ENCODE measurements at regions not wholly inside any gene's neighbourhood (a gene's known extent, or its start where the extent isn't known, plus 50 kb on each side); places are given as distances from the start of the nearest gene placed in this dataset.

GRCh38 chr20:39890697-39891096 lies 798.3 kb downstream of the MAFB start:
- H3K4me3 Mint-ChIP-seq: no peak overlapping the region
- no peak for DNase-seq
- no peak overlapping the region for H3K27ac Mint-ChIP-seq
- H3K36me3 Mint-ChIP-seq: no peaks in the 10 kb centered on the region
- H3K4me1 Mint-ChIP-seq: no peaks in the 10 kb centered on the region
- H3K9me3 Mint-ChIP-seq: peaks cover 0 to 1% (median 0%) of the 10 kb centered on the region in 6 donors
- H3K27me3 Mint-ChIP-seq (ENCODE audit: low read depth in 3 of 3): peaks cover 0 to 5% (median 0%) of the 10 kb centered on the region in 3 donors

- no peak overlapping the region for H3K4me3 Mint-ChIP-seq
- H3K36me3 Mint-ChIP-seq: no peaks in the 10 kb centered on the region
- no peak for DNase-seq
- H3K4me1 Mint-ChIP-seq: no peaks in the 10 kb centered on the region
- peaks cover 0 to 4% (median 0%) of the 10 kb centered on the region in 3 donors for H3K27me3 Mint-ChIP-seq (ENCODE audit: low read depth in 3 of 3)
- H3K9me3 Mint-ChIP-seq: no peaks in the 10 kb centered on the region
- no peak overlapping the region for H3K27ac Mint-ChIP-seq
Measured at GRCh38 chr20:39888310-39888709, 800.7 kb downstream of the MAFB start.

GRCh38 chr20:39886650-39887190 lies 802.3 kb downstream of the MAFB start:
- H3K4me3 Mint-ChIP-seq: no peak overlapping the region
- H3K36me3 Mint-ChIP-seq: no peaks in the 10 kb centered on the region
- no peaks in the 10 kb centered on the region for H3K4me1 Mint-ChIP-seq
- peaks cover 0 to 1% (median 0%) of the 10 kb centered on the region in 6 donors for H3K9me3 Mint-ChIP-seq
- H3K27ac Mint-ChIP-seq: no peak overlapping the region
- DNase-seq: no peak
- peaks cover 0 to 2% (median 0%) of the 10 kb centered on the region in 3 donors for H3K27me3 Mint-ChIP-seq (ENCODE audit: low read depth in 3 of 3)

GRCh38 chr20:39885975-39886649 lies 802.9 kb downstream of the MAFB start:
- Mint-ChIP-seq H3K4me3 (no peak overlapping the region), H3K36me3 (no peaks in the 10 kb centered on the region), H3K9me3 (peaks cover 0 to 1% (median 0%) of the 10 kb centered on the region in 6 donors), H3K27ac (no peak overlapping the region), H3K4me1 (no peaks in the 10 kb centered on the region), H3K27me3 (ENCODE audit: low read depth in 3 of 3) (peaks cover 0 to 2% (median 0%) of the 10 kb centered on the region in 3 donors)
- no peak for DNase-seq

- no peak overlapping the region for H3K4me3 Mint-ChIP-seq
- no peak overlapping the region for H3K27ac Mint-ChIP-seq
- H3K36me3 Mint-ChIP-seq: no peaks in the 10 kb centered on the region
- H3K27me3 Mint-ChIP-seq (ENCODE audit: low read depth in 3 of 3): peaks cover 0 to 2% (median 2%) of the 10 kb centered on the region in 3 donors
- peaks cover 0 to 5% (median under 1%) of the 10 kb centered on the region in 6 donors for H3K9me3 Mint-ChIP-seq
- no peaks in the 10 kb centered on the region for H3K4me1 Mint-ChIP-seq
- DNase-seq: no peak
Measured at GRCh38 chr20:39882806-39883205, 806.2 kb downstream of the MAFB start.

GRCh38 chr20:39880890-39881289 lies 808.1 kb downstream of the MAFB start:
- peaks cover 0 to 5% (median under 1%) of the 10 kb centered on the region in 6 donors for H3K9me3 Mint-ChIP-seq
- H3K4me3 Mint-ChIP-seq: no peak overlapping the region
- DNase-seq: no peak
- no peaks in the 10 kb centered on the region for H3K4me1 Mint-ChIP-seq
- H3K27me3 Mint-ChIP-seq (ENCODE audit: low read depth in 3 of 3): peaks cover 0 to 3% (median 0%) of the 10 kb centered on the region in 3 donors
- H3K27ac Mint-ChIP-seq: no peak overlapping the region
- no peaks in the 10 kb centered on the region for H3K36me3 Mint-ChIP-seq

- no peak for DNase-seq
- no peak overlapping the region for H3K4me3 Mint-ChIP-seq
- H3K27ac Mint-ChIP-seq: no peak overlapping the region
- H3K9me3 Mint-ChIP-seq: peaks cover 0 to 5% (median under 1%) of the 10 kb centered on the region in 6 donors
- H3K27me3 Mint-ChIP-seq (ENCODE audit: low read depth in 3 of 3): peaks cover 0 to 4% (median 0%) of the 10 kb centered on the region in 3 donors
- no peaks in the 10 kb centered on the region for H3K36me3 Mint-ChIP-seq
- no peaks in the 10 kb centered on the region for H3K4me1 Mint-ChIP-seq
Measured at GRCh38 chr20:39879296-39879695, 809.7 kb downstream of the MAFB start.

GRCh38 chr20:39878809-39879208 lies 810.2 kb downstream of the MAFB start:
- Mint-ChIP-seq H3K9me3 (peaks cover 0 to 5% (median under 1%) of the 10 kb centered on the region in 6 donors), H3K4me1 (no peaks in the 10 kb centered on the region), H3K27ac (no peak overlapping the region), H3K27me3 (ENCODE audit: low read depth in 3 of 3) (peaks cover 0 to 4% (median 0%) of the 10 kb centered on the region in 3 donors), H3K36me3 (no peaks in the 10 kb centered on the region), H3K4me3 (no peak overlapping the region)
- DNase-seq: no peak

GRCh38 chr20:39878320-39878719 lies 810.7 kb downstream of the MAFB start:
- no peak for DNase-seq
- H3K36me3 Mint-ChIP-seq: no peaks in the 10 kb centered on the region
- H3K27me3 Mint-ChIP-seq (ENCODE audit: low read depth in 3 of 3): peaks cover 0 to 4% (median 0%) of the 10 kb centered on the region in 3 donors
- no peak overlapping the region for H3K4me3 Mint-ChIP-seq
- no peaks in the 10 kb centered on the region for H3K4me1 Mint-ChIP-seq
- H3K27ac Mint-ChIP-seq: no peak overlapping the region
- peaks cover 0 to 5% (median under 1%) of the 10 kb centered on the region in 6 donors for H3K9me3 Mint-ChIP-seq

GRCh38 chr20:39877788-39878187 lies 811.2 kb downstream of the MAFB start:
- no peak overlapping the region for H3K4me3 Mint-ChIP-seq

GRCh38 chr20:39876976-39877635 lies 811.9 kb downstream of the MAFB start:
- Mint-ChIP-seq H3K27ac (no peak overlapping the region), H3K4me1 (no peaks in the 10 kb centered on the region), H3K9me3 (peaks cover 0 to 5% (median 0%) of the 10 kb centered on the region in 6 donors)

More at GRCh38 chr20:39877788-39878187, 811.2 kb downstream of the MAFB start:
- Mint-ChIP-seq H3K4me1 (no peaks in the 10 kb centered on the region), H3K27ac (no peak overlapping the region), H3K9me3 (peaks cover 0 to 5% (median 0%) of the 10 kb centered on the region in 6 donors), H3K27me3 (ENCODE audit: low read depth in 3 of 3) (peaks cover 0 to 4% (median 0%) of the 10 kb centered on the region in 3 donors), H3K36me3 (no peaks in the 10 kb centered on the region)
- no peak for DNase-seq

GRCh38 chr20:39875492-39876110 lies 813.4 kb downstream of the MAFB start:
- Mint-ChIP-seq H3K27me3 (ENCODE audit: low read depth in 3 of 3) (peaks cover 0 to 4% (median 0%) of the 10 kb centered on the region in 3 donors), H3K27ac (no peak overlapping the region), H3K4me3 (no peak overlapping the region), H3K36me3 (no peaks in the 10 kb centered on the region), H3K4me1 (no peaks in the 10 kb centered on the region), H3K9me3 (no peaks in the 10 kb centered on the region)
- DNase-seq: no peak

More at GRCh38 chr20:39876976-39877635, 811.9 kb downstream of the MAFB start:
- DNase-seq: no peak
- Mint-ChIP-seq H3K36me3 (no peaks in the 10 kb centered on the region), H3K4me3 (no peak overlapping the region), H3K27me3 (ENCODE audit: low read depth in 3 of 3) (peaks cover 0 to 4% (median 0%) of the 10 kb centered on the region in 3 donors)

- no peaks in the 10 kb centered on the region for H3K36me3 Mint-ChIP-seq
- H3K27me3 Mint-ChIP-seq (ENCODE audit: low read depth in 3 of 3): peaks cover 0 to 4% (median 0%) of the 10 kb centered on the region in 3 donors
- no peaks in the 10 kb centered on the region for H3K9me3 Mint-ChIP-seq
- no peak overlapping the region for H3K27ac Mint-ChIP-seq
- no peak for DNase-seq
- H3K4me1 Mint-ChIP-seq: no peaks in the 10 kb centered on the region
- no peak overlapping the region for H3K4me3 Mint-ChIP-seq
Measured at GRCh38 chr20:39874049-39874893, 814.8 kb downstream of the MAFB start.
